ENCODE measurements at regions not wholly inside any gene's neighbourhood (a gene's known extent, or its start where the extent isn't known, plus 50 kb on each side); places are given as distances from the start of the nearest gene placed in this dataset.

GRCh38 chr11:98836156-98836555 is 184.6 kb upstream of the CNTN5 start:
- TF ChIP-seq EZH2 (IDR thresholded peaks at IDR 0.05; ENCODE audit: borderline replicate concordance, low read length) = no peak
- no peak for TF ChIP-seq CTCF (IDR thresholded peaks at IDR 0.05; ENCODE audit: low read length)

GRCh38 chr11:98842187-98842586 is 178.6 kb upstream of the CNTN5 start:
- Histone ChIP-seq H3F3A (ENCODE audit: insufficient read depth, low read length) (no peaks in the 10 kb centered on the region), H3K9me3 (ENCODE audit: low read length) (no peaks in the 10 kb centered on the region), H3K79me2 (ENCODE audit: insufficient read depth, low read length) (no peaks in the 10 kb centered on the region), H3K4me1 (ENCODE audit: insufficient read depth, low read length, severe bottlenecking) (no peaks in the 10 kb centered on the region), H3K9me2 (ENCODE audit: low read depth, low read length) (no peaks in the 10 kb centered on the region), H3K27me3 (ENCODE audit: insufficient read depth, low read length) (no peaks in the 10 kb centered on the region), H3K4me2 (ENCODE audit: low read length) (no peak overlapping the region), H3K27ac (ENCODE audit: low read depth, low read length, poor library complexity, severe bottlenecking) (no peak overlapping the region), H3K36me3 (ENCODE audit: insufficient read depth, low read length) (no peaks in the 10 kb centered on the region), H3K4me3 (ENCODE audit: low read depth, low read length, poor library complexity, severe bottlenecking) (no peak overlapping the region), H3K9ac (ENCODE audit: low read length) (no peak overlapping the region), H4K20me1 (ENCODE audit: insufficient read depth, low read length) (no peaks in the 10 kb centered on the region), H2AFZ (ENCODE audit: low read length) (no peak overlapping the region)
- TF ChIP-seq CTCF (IDR thresholded peaks at IDR 0.05; ENCODE audit: low read length) = no peak

More at GRCh38 chr11:98836156-98836555, 184.6 kb upstream of the CNTN5 start:
- no peaks in the 10 kb centered on the region for H3K9me3 ChIP-seq (ENCODE audit: low read length)
- no peak overlapping the region for H3K27ac ChIP-seq (ENCODE audit: low read depth, low read length, poor library complexity, severe bottlenecking)
- no peaks in the 10 kb centered on the region for H3K36me3 ChIP-seq (ENCODE audit: insufficient read depth, low read length)
- H3K4me3 ChIP-seq (ENCODE audit: low read depth, low read length, poor library complexity, severe bottlenecking) = no peak overlapping the region
- H3F3A ChIP-seq (ENCODE audit: insufficient read depth, low read length) = no peaks in the 10 kb centered on the region
- H4K20me1 ChIP-seq (ENCODE audit: insufficient read depth, low read length) = no peaks in the 10 kb centered on the region
- no peaks in the 10 kb centered on the region for H3K9me2 ChIP-seq (ENCODE audit: low read depth, low read length)
- no peaks in the 10 kb centered on the region for H3K4me1 ChIP-seq (ENCODE audit: insufficient read depth, low read length, severe bottlenecking)
- no peaks in the 10 kb centered on the region for H3K79me2 ChIP-seq (ENCODE audit: insufficient read depth, low read length)
- no peak overlapping the region for H2AFZ ChIP-seq (ENCODE audit: low read length)
- no peak overlapping the region for H3K9ac ChIP-seq (ENCODE audit: low read length)
- no peaks in the 10 kb centered on the region for H3K27me3 ChIP-seq (ENCODE audit: insufficient read depth, low read length)
- no peak overlapping the region for H3K4me2 ChIP-seq (ENCODE audit: low read length)

- Histone ChIP-seq H4K20me1 (ENCODE audit: insufficient read depth, low read length) (no peaks in the 10 kb centered on the region), H3K9me2 (ENCODE audit: low read depth, low read length) (no peaks in the 10 kb centered on the region), H3K4me2 (ENCODE audit: low read length) (no peak overlapping the region), H3K4me3 (ENCODE audit: low read depth, low read length, poor library complexity, severe bottlenecking) (no peak overlapping the region), H3F3A (ENCODE audit: insufficient read depth, low read length) (no peaks in the 10 kb centered on the region), H3K27me3 (ENCODE audit: insufficient read depth, low read length) (no peaks in the 10 kb centered on the region), H3K9ac (ENCODE audit: low read length) (no peak overlapping the region), H3K27ac (ENCODE audit: low read depth, low read length, poor library complexity, severe bottlenecking) (no peak overlapping the region), H3K79me2 (ENCODE audit: insufficient read depth, low read length) (no peaks in the 10 kb centered on the region), H3K4me1 (ENCODE audit: insufficient read depth, low read length, severe bottlenecking) (no peaks in the 10 kb centered on the region), H3K36me3 (ENCODE audit: insufficient read depth, low read length) (no peaks in the 10 kb centered on the region), H2AFZ (ENCODE audit: low read length) (no peak overlapping the region), H3K9me3 (ENCODE audit: low read length) (no peaks in the 10 kb centered on the region)
- no peak for TF ChIP-seq EZH2 (IDR thresholded peaks at IDR 0.05; ENCODE audit: borderline replicate concordance, low read length)
- no peak for TF ChIP-seq CTCF (IDR thresholded peaks at IDR 0.05; ENCODE audit: low read length)
These were observed 158.6 kb upstream of the CNTN5 start for GRCh38 chr11:98862169-98862568.
